GM21526 (cell line): ENCODE measurements at regions not wholly inside any gene's neighbourhood (a gene's known extent, or its start where the extent isn't known, plus 50 kb on each side); places are given as distances from the start of the nearest gene placed in this dataset.

Source experiments
- ATAC-seq: cut with Tn5 transposase; IDR thresholded peaks from one replicate; pipeline ENCODE4 v1.9.1; 2021; ENCODE audit warnings: moderate library complexity; ENCODE audit not compliant: unreplicated experiment, low FRiP score

- ATAC-seq = no peak
Measured at GRCh38 chr10:36096576-36096975, 454.5 kb upstream of the FZD8 start.

GRCh38 chr10:36094096-36094495, 452.0 kb upstream of the FZD8 start:
- ATAC-seq = no peak

GRCh38 chr10:36092116-36092515, 450.0 kb upstream of the FZD8 start:
- ATAC-seq = no peak

GRCh38 chr10:36091007-36091406, 448.9 kb upstream of the FZD8 start:
- ATAC-seq = no peak

GRCh38 chr10:36089790-36090440, 447.8 kb upstream of the FZD8 start:
- no peak for ATAC-seq

- ATAC-seq = no peak
Measured at GRCh38 chr10:36087006-36088005, 445.2 kb upstream of the FZD8 start.

GRCh38 chr10:36075196-36075595, 433.1 kb upstream of the FZD8 start:
- no peak for ATAC-seq

GRCh38 chr10:36073796-36074345, 431.8 kb upstream of the FZD8 start:
- ATAC-seq = no peak

GRCh38 chr10:36068542-36068941, 426.4 kb upstream of the FZD8 start:
- no peak for ATAC-seq

- ATAC-seq = no peak
Measured at GRCh38 chr10:36067748-36068147, 425.7 kb upstream of the FZD8 start.

GRCh38 chr10:36066850-36067249, 424.8 kb upstream of the FZD8 start:
- no peak for ATAC-seq

- no peak for ATAC-seq
Measured at GRCh38 chr10:36066102-36066501, 424.0 kb upstream of the FZD8 start.

GRCh38 chr10:36063396-36063795, 421.3 kb upstream of the FZD8 start:
- no peak for ATAC-seq

GRCh38 chr10:36057731-36058130, 415.6 kb upstream of the FZD8 start:
- ATAC-seq = no peak

GRCh38 chr10:36057180-36057579, 415.1 kb upstream of the FZD8 start:
- no peak for ATAC-seq

GRCh38 chr10:36053775-36054174, 411.7 kb upstream of the FZD8 start:
- no peak for ATAC-seq

GRCh38 chr10:36053271-36053670, 411.2 kb upstream of the FZD8 start:
- ATAC-seq = no peak

- no peak for ATAC-seq
Measured at GRCh38 chr10:36051500-36051991, 409.4 kb upstream of the FZD8 start.

GRCh38 chr10:36050763-36051499, 408.8 kb upstream of the FZD8 start:
- ATAC-seq = no peak

GRCh38 chr10:36048780-36049179, 406.7 kb upstream of the FZD8 start:
- no peak for ATAC-seq

- no peak for ATAC-seq
Measured at GRCh38 chr10:36048236-36048635, 406.1 kb upstream of the FZD8 start.
